Esophagus muscularis mucosa (tissue), 3 donors: ENCODE measurements at regions not wholly inside any gene's neighbourhood (a gene's known extent, or its start where the extent isn't known, plus 50 kb on each side); places are given as distances from the start of the nearest gene placed in this dataset.

Experiments used
- POLR2A ChIP-seq: fragments of 450-650 bp; IDR thresholded peaks from one replicate; pipeline ENCODE4 v1.6.1; 2017; ENCODE audit warnings: antibody characterized with exemption, moderate library complexity, mild to moderate bottlenecking, low read depth
- POLR2AphosphoS5 ChIP-seq, 2 donors: sonication (generic); formaldehyde crosslinking; IDR thresholded peaks; one replicate each; pipeline ENCODE4 v1.6.1; 2017; ENCODE audit warnings: antibody characterized with exemption in 2 of 2
- TF ChIP-seq, protein P1 (sequence below), 3 experiments: fragments of 200-600 bp in 2 of 3; fragments of 450-650 bp in 1 of 3; sonication (generic) in 2 of 3; IDR thresholded peaks; one replicate each; pipeline ENCODE4 v1.5.1; 2017 to 2019; ENCODE audit warnings: antibody characterized with exemption in 3 of 3, mild to moderate bottlenecking in 2 of 3, moderate library complexity in 1 of 3

GRCh38 chr7:88539518-88539917 is 220.0 kb upstream of the ZNF804B start:
- TF ChIP-seq, protein P1, sequence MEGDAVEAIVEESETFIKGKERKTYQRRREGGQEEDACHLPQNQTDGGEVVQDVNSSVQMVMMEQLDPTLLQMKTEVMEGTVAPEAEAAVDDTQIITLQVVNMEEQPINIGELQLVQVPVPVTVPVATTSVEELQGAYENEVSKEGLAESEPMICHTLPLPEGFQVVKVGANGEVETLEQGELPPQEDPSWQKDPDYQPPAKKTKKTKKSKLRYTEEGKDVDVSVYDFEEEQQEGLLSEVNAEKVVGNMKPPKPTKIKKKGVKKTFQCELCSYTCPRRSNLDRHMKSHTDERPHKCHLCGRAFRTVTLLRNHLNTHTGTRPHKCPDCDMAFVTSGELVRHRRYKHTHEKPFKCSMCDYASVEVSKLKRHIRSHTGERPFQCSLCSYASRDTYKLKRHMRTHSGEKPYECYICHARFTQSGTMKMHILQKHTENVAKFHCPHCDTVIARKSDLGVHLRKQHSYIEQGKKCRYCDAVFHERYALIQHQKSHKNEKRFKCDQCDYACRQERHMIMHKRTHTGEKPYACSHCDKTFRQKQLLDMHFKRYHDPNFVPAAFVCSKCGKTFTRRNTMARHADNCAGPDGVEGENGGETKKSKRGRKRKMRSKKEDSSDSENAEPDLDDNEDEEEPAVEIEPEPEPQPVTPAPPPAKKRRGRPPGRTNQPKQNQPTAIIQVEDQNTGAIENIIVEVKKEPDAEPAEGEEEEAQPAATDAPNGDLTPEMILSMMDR (IDR thresholded peaks at IDR 0.05): no peak
- TF ChIP-seq POLR2A: no peak
- no peak for TF ChIP-seq POLR2AphosphoS5 (IDR thresholded peaks at IDR 0.05)
